Naive thymus-derived CD4-positive, alpha-beta T cell (primary cell): ENCODE measurements at regions not wholly inside any gene's neighbourhood (a gene's known extent, or its start where the extent isn't known, plus 50 kb on each side); places are given as distances from the start of the nearest gene placed in this dataset.

ENCODE experiments used
- ATAC-seq: fragments of 150-1000 bp; cut with Tn5 transposase; 2 replicates; pipeline ENCODE4 v1.10.0; 2021; ENCODE audit warnings: mild to moderate bottlenecking, moderate library complexity
- CTCF ChIA-PET: fragments of 350-600 bp; sonication (Branson Sonifier 250); formaldehyde crosslinking; loops from one replicate; lab custom pipeline; 2021; ENCODE audit warnings: antibody characterized with exemption; lab: Charles Lee
- POLR2A ChIA-PET: fragments of 350-600 bp; sonication (Branson Sonifier 250); formaldehyde crosslinking; loops from one replicate; lab custom pipeline; 2021; ENCODE audit warnings: antibody characterized with exemption, inconsistent platforms; lab: Charles Lee
- DNase-seq, 9 donors: peaks; one replicate each; pipeline versions ENCODE4 v3.0.0 to v3.0.0-alpha.2; 2020 to 2022; ENCODE audit warnings: mixed read lengths in 1 of 9
- H3K27ac ChIP-seq: one replicate; pipeline ENCODE4 v1.7.0; 2013; ENCODE audit warnings: mild to moderate bottlenecking, low read depth, low read length, moderate library complexity
- H3K27me3 ChIP-seq, 2 donors: one replicate each; pipeline ENCODE4 v1.7.0; 2013; ENCODE audit warnings: low read length in 2 of 2, mild to moderate bottlenecking in 2 of 2, moderate library complexity in 2 of 2; ENCODE audit not compliant: control insufficient read depth in 2 of 2, insufficient read depth in 2 of 2
- H3K36me3 ChIP-seq, 3 experiments: 1 replicate in 2 of 3; 2 replicates in 1 of 3; pipeline ENCODE4 v1.7.0; 2013; ENCODE audit warnings: low read length in 3 of 3, mild to moderate bottlenecking in 3 of 3, moderate library complexity in 1 of 3; ENCODE audit not compliant: insufficient read depth in 3 of 3, control insufficient read depth in 2 of 3
- H3K4me1 ChIP-seq, 2 donors: one replicate each; pipeline ENCODE4 v1.7.0; 2013; ENCODE audit warnings: low read length in 2 of 2, mild to moderate bottlenecking in 2 of 2, moderate library complexity in 1 of 2; ENCODE audit not compliant: control insufficient read depth in 2 of 2, insufficient read depth in 2 of 2
- H3K4me3 ChIP-seq: 2 replicates; pipeline ENCODE4 v1.7.0; 2013; ENCODE audit warnings: mild to moderate bottlenecking, low read length
- H3K9me3 ChIP-seq, 3 experiments: 1 replicate in 2 of 3; 2 replicates in 1 of 3; pipeline ENCODE4 v1.7.0; 2013; ENCODE audit warnings: low read length in 3 of 3; ENCODE audit not compliant: control insufficient read depth in 2 of 3
- H3K27ac Mint-ChIP-seq, 9 donors: one replicate each; pipeline ENCODE4 v1.8.0; 2020 to 2022; ENCODE audit warnings: mixed read lengths in 9 of 9, mild to moderate bottlenecking in 8 of 9, moderate library complexity in 5 of 9, inconsistent platforms in 2 of 9
- H3K27me3 Mint-ChIP-seq, 5 donors: one replicate each; pipeline ENCODE4 v1.8.0; 2021 to 2022; ENCODE audit warnings: mixed read lengths in 5 of 5, mild to moderate bottlenecking in 1 of 5
- H3K36me3 Mint-ChIP-seq, 5 donors: one replicate each; pipeline ENCODE4 v1.8.0; 2020 to 2022; ENCODE audit warnings: mixed read lengths in 5 of 5, mild to moderate bottlenecking in 3 of 5, inconsistent platforms in 1 of 5
- H3K4me1 Mint-ChIP-seq, 7 donors: one replicate each; pipeline ENCODE4 v1.8.0; 2020 to 2022; ENCODE audit warnings: mixed read lengths in 7 of 7, mild to moderate bottlenecking in 3 of 7, inconsistent platforms in 1 of 7
- H3K4me3 Mint-ChIP-seq, 10 donors: one replicate each; pipeline ENCODE4 v1.8.0; 2020 to 2022; ENCODE audit warnings: mild to moderate bottlenecking in 10 of 10, mixed read lengths in 10 of 10, moderate library complexity in 6 of 10, inconsistent platforms in 2 of 10
- H3K9me3 Mint-ChIP-seq, 11 donors: one replicate each; pipeline ENCODE4 v1.8.0; 2020 to 2022; ENCODE audit warnings: mixed read lengths in 11 of 11, mild to moderate bottlenecking in 4 of 11, inconsistent platforms in 1 of 11, moderate library complexity in 1 of 11
- intact Hi-C, 2 donors: fragments of 100-400 bp; cut with micrococcal nuclease; formaldehyde crosslinking; loops; one replicate each; pipeline ENCODE4 v1.15.1; 2023

DNA sequence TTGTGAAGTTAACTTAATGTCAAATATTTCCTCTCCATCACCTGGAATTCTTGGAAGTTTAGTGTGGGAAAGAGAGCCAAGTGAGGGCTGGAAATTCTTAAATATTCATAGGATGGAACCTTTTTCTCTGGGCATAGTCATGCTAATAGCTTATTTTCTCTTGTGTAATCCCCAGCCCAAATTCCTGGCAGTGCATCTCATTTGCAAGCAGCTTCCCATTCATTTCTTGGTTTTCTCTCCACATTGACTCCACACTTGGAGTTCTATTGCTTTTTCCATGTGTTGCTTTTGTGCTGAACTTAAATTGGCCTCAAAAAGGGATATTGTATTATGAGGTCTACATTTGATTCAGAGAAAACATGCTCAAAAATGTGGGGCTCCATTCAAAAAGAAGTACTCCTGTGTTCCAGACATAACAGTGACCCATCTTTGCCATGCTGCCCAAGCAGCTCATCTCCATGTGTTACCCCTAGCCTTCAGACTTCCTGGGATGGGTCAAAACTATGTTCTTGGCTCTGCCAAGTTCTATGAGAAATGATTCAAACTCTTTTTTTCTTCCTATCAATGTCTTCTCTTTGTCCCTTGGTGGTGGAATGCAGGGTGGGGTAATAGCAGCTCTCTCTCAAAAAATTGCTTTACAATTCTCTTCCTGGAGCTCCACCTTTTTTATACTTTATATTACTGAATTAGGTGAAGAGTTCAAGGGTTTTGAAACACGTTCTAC is 2471.5 kb downstream of the PCDH9 start:
- H3K27ac ChIP-seq = no peak overlapping the region
- H3K27me3 ChIP-seq = no peaks in the 10 kb centered on the region
- H3K4me3 ChIP-seq = no peak overlapping the region
- no peaks in the 10 kb centered on the region for H3K36me3 ChIP-seq
- H3K9me3 Mint-ChIP-seq = peaks cover 3 to 26% (median 7%) of the 10 kb centered on the region in 11 donors
- no peaks in the 10 kb centered on the region for H3K9me3 ChIP-seq
- no peak overlapping the region for H3K27ac Mint-ChIP-seq
- ATAC-seq = no peak
- POLR2A ChIA-PET = no interaction called here
- no peaks in the 10 kb centered on the region for H3K36me3 Mint-ChIP-seq
- H3K4me1 Mint-ChIP-seq = no peaks in the 10 kb centered on the region
- CTCF ChIA-PET = no interaction called here
- H3K27me3 Mint-ChIP-seq = no peaks in the 10 kb centered on the region
- intact Hi-C loops = no loop called here
- no peak for DNase-seq
- no peak overlapping the region for H3K4me3 Mint-ChIP-seq
- no peaks in the 10 kb centered on the region for H3K4me1 ChIP-seq

DNA sequence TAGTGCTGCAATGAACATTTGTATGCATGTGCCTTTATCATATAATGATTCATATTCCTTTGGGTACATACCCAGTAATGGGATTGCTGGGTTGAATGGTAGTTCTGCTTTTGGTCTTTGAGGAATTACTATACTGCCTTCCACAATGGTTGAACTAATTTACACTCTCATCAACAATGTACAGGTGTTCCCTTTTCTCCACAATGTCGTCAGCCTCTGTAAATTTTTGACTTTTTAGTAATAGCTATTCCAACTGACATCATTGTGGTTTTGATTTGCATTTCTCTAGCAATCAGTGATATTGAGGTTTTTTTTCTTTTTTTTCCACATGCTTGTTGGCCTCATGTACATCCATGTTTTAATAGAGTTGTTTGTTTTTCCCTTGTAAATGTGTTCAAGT is 2473.5 kb downstream of the PCDH9 start:
- POLR2A ChIA-PET = no interaction called here
- no peak overlapping the region for H3K27ac Mint-ChIP-seq
- CTCF ChIA-PET = no interaction called here
- no peak overlapping the region for H3K4me3 ChIP-seq
- no peaks in the 10 kb centered on the region for H3K4me1 ChIP-seq
- no peaks in the 10 kb centered on the region for H3K27me3 Mint-ChIP-seq
- no peaks in the 10 kb centered on the region for H3K27me3 ChIP-seq
- H3K36me3 Mint-ChIP-seq = no peaks in the 10 kb centered on the region
- no peak overlapping the region for H3K27ac ChIP-seq
- H3K9me3 Mint-ChIP-seq = peaks cover 0 to 26% (median 7%) of the 10 kb centered on the region in 11 donors
- H3K9me3 ChIP-seq = no peaks in the 10 kb centered on the region
- intact Hi-C loops = no loop called here
- no peaks in the 10 kb centered on the region for H3K4me1 Mint-ChIP-seq
- no peak for ATAC-seq
- no peaks in the 10 kb centered on the region for H3K36me3 ChIP-seq
- DNase-seq = no peak
- no peak overlapping the region for H3K4me3 Mint-ChIP-seq

DNA sequence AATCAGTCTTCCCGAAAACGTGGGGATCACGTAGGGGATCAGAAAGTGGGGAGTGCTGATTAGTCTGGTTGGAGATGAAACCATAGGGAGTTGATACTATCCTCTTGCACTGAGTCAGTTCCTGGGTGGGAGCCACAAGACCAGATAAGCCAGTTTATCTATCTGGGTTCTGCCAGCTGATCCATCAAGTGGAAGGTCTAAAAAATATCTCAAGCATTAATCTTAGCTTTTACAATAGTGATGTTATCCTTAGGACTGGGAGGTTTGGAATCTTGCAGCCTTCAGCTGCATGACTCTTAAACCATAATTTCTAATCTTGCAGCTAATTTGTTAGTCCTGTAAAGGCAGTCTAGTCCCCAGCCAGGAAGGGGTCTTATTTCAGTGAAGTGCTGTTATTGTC is 2474.2 kb downstream of the PCDH9 start:
- H3K4me1 ChIP-seq = no peaks in the 10 kb centered on the region
- Mint-ChIP-seq H3K27me3 (no peaks in the 10 kb centered on the region), H3K27ac (no peak overlapping the region), H3K4me1 (no peaks in the 10 kb centered on the region), H3K36me3 (no peaks in the 10 kb centered on the region), H3K4me3 (no peak overlapping the region), H3K9me3 (peaks cover 0 to 26% (median 9%) of the 10 kb centered on the region in 11 donors)
- H3K27me3 ChIP-seq = no peaks in the 10 kb centered on the region
- no peaks in the 10 kb centered on the region for H3K36me3 ChIP-seq
- no peak overlapping the region for H3K27ac ChIP-seq
- intact Hi-C loops = no loop called here
- no peak overlapping the region for H3K4me3 ChIP-seq
- ChIA-PET POLR2A (no interaction called here), CTCF (no interaction called here)
- no peak for DNase-seq
- no peak for ATAC-seq
- no peaks in the 10 kb centered on the region for H3K9me3 ChIP-seq

DNA sequence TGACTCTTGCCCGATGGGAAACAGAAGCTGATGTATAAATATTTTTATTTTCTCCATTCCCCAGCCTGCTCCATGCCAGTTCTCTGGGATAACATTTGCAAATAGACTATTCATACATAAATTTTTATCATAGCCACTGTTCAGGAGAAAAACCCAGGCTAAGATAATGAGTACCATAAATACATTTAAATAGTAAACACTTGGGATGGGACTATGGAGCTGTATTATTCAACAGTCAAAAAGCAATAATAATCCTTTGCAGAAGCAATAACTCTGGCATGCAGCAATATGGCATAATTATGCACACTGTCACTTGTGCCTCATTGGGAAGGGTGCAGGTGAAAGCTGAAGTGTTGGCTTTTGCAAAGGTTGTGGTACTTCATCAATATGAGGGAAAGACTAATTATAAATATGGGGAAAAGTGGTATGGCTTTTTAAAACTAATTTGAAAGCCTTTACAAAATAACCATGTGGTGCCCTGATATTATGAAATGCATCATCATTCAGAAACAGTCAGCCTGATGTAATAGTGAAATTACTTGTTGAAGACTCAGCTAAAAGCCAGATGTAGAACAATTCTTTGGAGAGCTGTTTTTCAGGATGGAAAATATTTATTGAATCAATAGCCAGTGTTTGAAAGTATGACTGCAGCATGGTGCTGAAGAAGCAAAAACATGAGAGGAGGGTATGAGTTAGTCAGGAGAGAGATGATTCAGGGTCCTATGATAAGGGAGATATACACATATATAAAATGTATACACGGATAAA is 2476.7 kb downstream of the PCDH9 start:
- DNase-seq = no peak
- H3K4me3 Mint-ChIP-seq = no peak overlapping the region
- no peaks in the 10 kb centered on the region for H3K27me3 Mint-ChIP-seq
- ChIA-PET POLR2A (no interaction called here), CTCF (no interaction called here)
- Histone ChIP-seq H3K9me3 (no peaks in the 10 kb centered on the region), H3K36me3 (no peaks in the 10 kb centered on the region), H3K4me1 (no peaks in the 10 kb centered on the region), H3K27me3 (no peaks in the 10 kb centered on the region), H3K4me3 (no peak overlapping the region), H3K27ac (no peak overlapping the region)
- H3K9me3 Mint-ChIP-seq = peaks cover 0 to 19% (median 4%) of the 10 kb centered on the region in 11 donors
- ATAC-seq = no peak
- H3K36me3 Mint-ChIP-seq = no peaks in the 10 kb centered on the region
- intact Hi-C loops = no loop called here
- no peak overlapping the region for H3K27ac Mint-ChIP-seq
- no peaks in the 10 kb centered on the region for H3K4me1 Mint-ChIP-seq

DNA sequence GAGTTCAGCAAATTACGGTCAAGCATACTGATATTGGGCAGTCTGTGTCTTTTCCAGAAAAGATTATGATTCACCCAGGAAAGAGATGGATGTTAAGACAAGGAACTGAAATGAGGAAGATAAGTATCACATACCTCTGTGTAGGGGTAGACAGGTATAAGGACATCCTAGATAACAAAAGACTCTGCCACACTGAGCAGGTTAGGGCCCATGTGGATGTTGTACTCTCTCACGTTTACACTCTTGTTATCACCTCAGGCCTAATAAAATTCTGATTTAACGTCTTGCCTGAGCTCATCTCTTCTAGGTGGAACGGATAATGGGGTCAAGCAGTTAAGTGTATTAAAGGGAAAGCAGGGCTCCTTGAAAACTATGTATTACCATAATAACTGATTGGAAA is 2480.8 kb downstream of the PCDH9 start:
- ChIA-PET CTCF (no interaction called here), POLR2A (no interaction called here)
- no peak overlapping the region for H3K4me3 Mint-ChIP-seq

DNA sequence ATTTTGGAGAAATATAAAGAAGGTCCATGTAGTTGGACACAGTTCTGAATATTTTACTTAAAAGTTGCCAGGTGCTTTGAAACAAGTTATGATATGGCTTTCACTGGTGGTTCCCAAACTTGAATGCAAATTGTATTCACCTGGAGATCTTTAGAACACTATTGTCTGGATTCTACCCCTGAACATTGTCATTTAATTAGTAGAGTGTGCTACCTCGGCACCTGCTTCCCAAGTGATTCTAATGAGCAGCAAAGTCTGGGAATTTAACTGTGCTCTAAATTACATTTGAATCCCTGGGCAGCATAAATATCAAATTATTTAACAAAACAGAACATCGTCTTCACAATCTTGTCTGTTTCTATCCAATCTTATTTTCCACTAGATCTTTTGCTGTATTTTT is 2483.3 kb downstream of the PCDH9 start:
- Histone ChIP-seq H3K27me3 (no peaks in the 10 kb centered on the region), H3K4me3 (no peak overlapping the region), H3K4me1 (no peaks in the 10 kb centered on the region), H3K9me3 (no peaks in the 10 kb centered on the region), H3K27ac (no peak overlapping the region), H3K36me3 (no peaks in the 10 kb centered on the region)
- ATAC-seq (no peak), DNase-seq (no peak)
- H3K27me3 Mint-ChIP-seq = no peaks in the 10 kb centered on the region
- H3K36me3 Mint-ChIP-seq = no peaks in the 10 kb centered on the region
- intact Hi-C loops = no loop called here
- ChIA-PET CTCF (no interaction called here), POLR2A (no interaction called here)
- H3K27ac Mint-ChIP-seq = no peak overlapping the region
- H3K4me1 Mint-ChIP-seq = no peaks in the 10 kb centered on the region
- H3K4me3 Mint-ChIP-seq = no peak overlapping the region
- H3K9me3 Mint-ChIP-seq = peaks cover 0 to 13% (median 3%) of the 10 kb centered on the region in 11 donors

More for the DNA sequence above, 2480.8 kb downstream of the PCDH9 start:
- Histone ChIP-seq H3K4me3 (no peak overlapping the region), H3K27me3 (no peaks in the 10 kb centered on the region), H3K36me3 (no peaks in the 10 kb centered on the region), H3K27ac (no peak overlapping the region), H3K9me3 (no peaks in the 10 kb centered on the region), H3K4me1 (no peaks in the 10 kb centered on the region)
- ATAC-seq = no peak
- Mint-ChIP-seq H3K27me3 (no peaks in the 10 kb centered on the region), H3K9me3 (peaks cover 0 to 8% (median 2%) of the 10 kb centered on the region in 11 donors), H3K4me1 (no peaks in the 10 kb centered on the region), H3K27ac (no peak overlapping the region), H3K36me3 (no peaks in the 10 kb centered on the region)
- DNase-seq = no peak
- intact Hi-C loops = no loop called here

DNA sequence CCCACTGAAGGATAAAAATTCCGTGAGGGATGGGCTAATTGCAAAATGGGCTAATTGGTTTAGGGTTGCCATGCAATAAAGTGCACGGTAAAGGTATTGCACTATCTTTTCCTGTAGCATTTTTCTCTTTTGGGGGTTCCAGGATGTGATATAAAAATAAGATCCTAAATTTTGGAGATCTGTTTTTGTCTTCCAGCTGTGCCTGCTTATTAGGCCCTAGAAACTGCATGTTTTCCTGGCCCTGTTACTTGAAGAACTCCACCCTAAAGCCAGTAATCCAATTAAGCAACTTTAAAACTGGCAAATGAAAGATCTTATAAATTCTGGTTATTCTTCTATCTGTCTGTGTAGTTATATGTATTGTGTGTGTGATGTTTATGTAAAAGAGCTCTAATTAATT is 2489.6 kb downstream of the PCDH9 start:
- H3K36me3 ChIP-seq = no peaks in the 10 kb centered on the region
- Mint-ChIP-seq H3K9me3 (peaks cover 0 to 34% (median 4%) of the 10 kb centered on the region in 11 donors), H3K36me3 (no peaks in the 10 kb centered on the region), H3K27me3 (no peaks in the 10 kb centered on the region), H3K4me3 (no peak overlapping the region), H3K27ac (no peak overlapping the region), H3K4me1 (no peaks in the 10 kb centered on the region)
- no peaks in the 10 kb centered on the region for H3K27me3 ChIP-seq
- DNase-seq (no peak), ATAC-seq (no peak)
- no peak overlapping the region for H3K27ac ChIP-seq
- ChIA-PET CTCF (no interaction called here), POLR2A (no interaction called here)
- intact Hi-C loops = no loop called here
- no peaks in the 10 kb centered on the region for H3K4me1 ChIP-seq
- H3K4me3 ChIP-seq = no peak overlapping the region
- H3K9me3 ChIP-seq = no peaks in the 10 kb centered on the region
